Stomach (tissue), 4 donors: ENCODE measurements at regions not wholly inside any gene's neighbourhood (a gene's known extent, or its start where the extent isn't known, plus 50 kb on each side); places are given as distances from the start of the nearest gene placed in this dataset.

Experiments used
- EP300 ChIP-seq: sonication (generic); formaldehyde crosslinking; IDR thresholded peaks from one replicate; pipeline ENCODE4 v1.6.1; 2017; ENCODE audit warnings: antibody characterized with exemption
- POLR2A ChIP-seq, 4 donors: fragments of 450-650 bp; IDR thresholded peaks; one replicate each; pipeline ENCODE4 v1.6.1; 2016; ENCODE audit warnings: antibody characterized with exemption in 4 of 4, control low read depth in 2 of 4, mild to moderate bottlenecking in 1 of 4, moderate library complexity in 1 of 4
- POLR2AphosphoS5 ChIP-seq, 3 donors: sonication (generic); formaldehyde crosslinking; IDR thresholded peaks; one replicate each; pipeline ENCODE4 v1.6.1; 2016; ENCODE audit warnings: antibody characterized with exemption in 3 of 3
- TF ChIP-seq, protein P1 (sequence below), 7 experiments: fragments of 450-650 bp in 4 of 7; fragments of 200-600 bp in 3 of 7; sonication (generic) in 3 of 7; IDR thresholded peaks; one replicate each; pipeline ENCODE4 v1.5.1; 2016 to 2019; ENCODE audit warnings: antibody characterized with exemption in 7 of 7, control low read depth in 2 of 7, mild to moderate bottlenecking in 1 of 7

DNA sequence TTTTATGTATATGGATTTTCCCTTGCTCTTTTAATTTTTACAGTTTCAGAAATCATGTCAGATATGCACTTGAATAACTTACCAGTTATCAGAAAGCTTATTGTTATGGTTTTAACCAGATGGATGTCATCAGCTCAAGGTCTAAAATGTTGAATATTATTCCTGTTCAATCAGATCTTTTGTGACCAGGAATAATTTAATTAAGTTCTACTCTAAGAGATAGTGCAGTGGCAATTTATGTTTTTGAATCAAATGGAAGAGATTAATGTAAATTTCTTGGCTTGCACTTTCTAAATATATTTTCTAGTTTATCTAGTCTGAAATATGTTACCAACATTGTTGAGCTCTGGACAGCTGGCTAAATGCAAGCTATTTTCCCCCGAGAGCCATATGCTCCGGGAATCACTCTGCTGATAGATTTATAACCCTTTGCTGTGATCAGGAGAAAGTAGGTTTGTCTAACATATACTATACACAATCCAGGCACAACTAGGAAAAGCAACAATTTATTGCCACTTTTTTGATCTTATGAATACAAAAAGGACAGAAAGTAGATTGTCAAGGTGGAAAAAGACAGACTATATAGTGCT is 76.8 kb upstream of the CD96 start:
- TF ChIP-seq, protein P1, sequence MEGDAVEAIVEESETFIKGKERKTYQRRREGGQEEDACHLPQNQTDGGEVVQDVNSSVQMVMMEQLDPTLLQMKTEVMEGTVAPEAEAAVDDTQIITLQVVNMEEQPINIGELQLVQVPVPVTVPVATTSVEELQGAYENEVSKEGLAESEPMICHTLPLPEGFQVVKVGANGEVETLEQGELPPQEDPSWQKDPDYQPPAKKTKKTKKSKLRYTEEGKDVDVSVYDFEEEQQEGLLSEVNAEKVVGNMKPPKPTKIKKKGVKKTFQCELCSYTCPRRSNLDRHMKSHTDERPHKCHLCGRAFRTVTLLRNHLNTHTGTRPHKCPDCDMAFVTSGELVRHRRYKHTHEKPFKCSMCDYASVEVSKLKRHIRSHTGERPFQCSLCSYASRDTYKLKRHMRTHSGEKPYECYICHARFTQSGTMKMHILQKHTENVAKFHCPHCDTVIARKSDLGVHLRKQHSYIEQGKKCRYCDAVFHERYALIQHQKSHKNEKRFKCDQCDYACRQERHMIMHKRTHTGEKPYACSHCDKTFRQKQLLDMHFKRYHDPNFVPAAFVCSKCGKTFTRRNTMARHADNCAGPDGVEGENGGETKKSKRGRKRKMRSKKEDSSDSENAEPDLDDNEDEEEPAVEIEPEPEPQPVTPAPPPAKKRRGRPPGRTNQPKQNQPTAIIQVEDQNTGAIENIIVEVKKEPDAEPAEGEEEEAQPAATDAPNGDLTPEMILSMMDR (IDR thresholded peaks at IDR 0.05), result no peak
- TF ChIP-seq EP300 (no peak), POLR2A (IDR thresholded peaks at IDR 0.05) (no peak), POLR2AphosphoS5 (IDR thresholded peaks at IDR 0.05) (no peak)
